HG03521 (cell line): ENCODE measurements at regions not wholly inside any gene's neighbourhood (a gene's known extent, or its start where the extent isn't known, plus 50 kb on each side); places are given as distances from the start of the nearest gene placed in this dataset.
A peak's percentile ranks its signal among the peaks of the same experiment; 100 is the strongest.

Experiments used
- ATAC-seq: cut with Tn5 transposase; IDR thresholded peaks from one replicate; pipeline ENCODE4 v1.9.1; 2021; ENCODE audit warnings: mild to moderate bottlenecking, moderate library complexity; ENCODE audit not compliant: unreplicated experiment

GRCh38 chr5:15027764-15028163, 156.2 kb upstream of the ANKH start:
- no peak for ATAC-seq

GRCh38 chr5:15026944-15027343, 155.4 kb upstream of the ANKH start:
- ATAC-seq = no peak

GRCh38 chr5:15026011-15026893, 154.7 kb upstream of the ANKH start:
- ATAC-seq = no peak

DNA sequence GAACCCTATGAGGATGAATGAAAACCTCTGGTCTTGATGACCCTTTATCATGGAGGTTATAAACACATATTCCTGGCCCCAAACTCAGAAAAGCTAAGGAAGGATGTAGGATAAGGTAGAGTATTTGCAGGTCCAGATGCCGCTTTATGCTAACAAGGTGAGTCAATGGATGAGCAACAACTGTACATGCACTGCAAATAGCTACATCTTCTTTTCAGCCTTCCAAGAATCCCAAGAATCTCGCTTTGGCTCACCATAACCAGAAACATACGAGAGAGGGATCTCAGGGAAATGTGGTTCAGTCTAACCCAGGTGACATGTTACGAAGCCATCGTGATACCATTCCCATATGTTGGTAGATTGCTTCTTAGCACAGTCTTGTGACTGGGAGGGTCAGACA, 152.3 kb upstream of the ANKH start:
- no peak for ATAC-seq

- ATAC-seq = no peak
Observed at GRCh38 chr5:15023266-15023665, 151.7 kb upstream of the ANKH start.

DNA sequence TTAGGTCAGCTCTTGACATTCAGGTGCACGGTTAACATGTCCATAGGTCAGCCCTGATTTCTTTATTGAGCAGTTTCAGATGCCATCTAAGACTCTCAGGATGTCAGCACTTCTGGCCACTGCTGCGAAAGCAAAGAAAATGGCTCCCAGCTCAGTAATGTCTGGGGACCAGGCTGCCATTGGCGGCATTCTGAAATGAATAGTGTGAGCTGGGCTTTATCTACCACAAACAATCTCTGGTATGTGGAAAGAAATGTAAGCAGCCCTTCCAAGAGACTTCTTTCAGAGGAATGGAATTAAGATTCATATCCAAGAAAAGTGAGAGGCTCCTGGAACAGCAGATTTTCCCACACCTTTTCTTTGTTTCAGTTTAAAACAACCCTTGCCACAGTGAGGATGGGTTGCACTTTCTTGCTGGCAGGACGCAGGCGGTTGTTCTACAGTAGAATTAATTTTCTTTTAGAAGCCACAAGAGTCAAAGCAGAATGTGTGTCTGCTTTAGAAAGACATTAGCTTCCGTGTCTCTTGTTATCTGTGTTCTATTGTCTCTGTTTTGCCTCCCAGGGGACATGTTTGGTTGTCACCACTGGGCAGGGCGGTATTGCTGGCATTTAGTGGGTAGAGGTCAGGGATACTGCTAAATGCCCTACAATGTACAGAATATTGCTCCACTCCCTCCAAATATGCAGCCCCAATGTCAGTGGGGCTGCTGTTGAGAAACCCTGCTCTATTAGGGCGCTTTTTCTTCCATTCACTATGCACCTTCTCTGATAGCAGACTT, 149.9 kb upstream of the ANKH start:
- ATAC-seq = no peak

- ATAC-seq = no peak
Observed at GRCh38 chr5:15020736-15021135, 149.2 kb upstream of the ANKH start.

DNA sequence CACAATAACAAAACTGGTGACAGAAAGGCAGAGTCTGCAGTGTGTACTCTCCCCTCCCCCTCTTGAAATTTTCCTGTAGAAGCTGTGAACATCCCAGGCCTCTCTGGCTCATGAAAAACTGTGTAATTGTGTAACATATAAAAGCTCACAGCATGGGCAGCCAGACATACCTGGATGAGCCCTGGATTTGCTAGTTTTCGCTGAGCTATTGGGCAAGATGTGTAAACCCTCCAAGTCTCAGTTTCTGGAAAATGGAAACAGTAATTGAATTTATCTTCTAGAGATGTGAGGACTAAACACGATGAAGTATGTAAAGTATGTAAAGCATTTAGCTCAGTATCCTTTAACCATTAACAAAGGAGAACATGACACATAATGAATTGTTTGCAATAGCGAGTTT, 143.2 kb upstream of the ANKH start:
- no peak for ATAC-seq

GRCh38 chr5:15013654-15014463, 142.3 kb upstream of the ANKH start:
- no peak for ATAC-seq

- no peak for ATAC-seq
Observed at GRCh38 chr5:15012061-15012460, 140.5 kb upstream of the ANKH start.

DNA sequence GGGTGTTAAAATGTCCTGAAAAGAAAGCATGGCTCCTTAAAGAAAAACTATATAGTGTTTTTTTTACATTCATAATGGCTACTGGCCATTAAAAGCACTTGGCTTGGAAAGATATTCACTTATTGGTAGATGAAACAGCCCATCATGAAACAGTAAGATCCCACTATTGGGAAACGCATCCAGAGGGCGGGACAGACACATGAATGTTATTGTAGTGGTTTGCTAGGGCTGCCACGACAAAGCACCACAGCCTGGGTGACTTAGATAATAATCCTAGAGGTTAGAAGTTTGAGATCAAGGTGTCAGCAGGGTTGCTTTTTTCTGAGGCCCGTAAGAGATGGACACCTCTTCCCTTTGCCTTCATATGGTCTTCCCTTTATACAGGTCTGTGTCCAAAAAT, 139.4 kb upstream of the ANKH start:
- no peak for ATAC-seq

- ATAC-seq = no peak
Observed at GRCh38 chr5:15009420-15009819, 137.8 kb upstream of the ANKH start.

DNA sequence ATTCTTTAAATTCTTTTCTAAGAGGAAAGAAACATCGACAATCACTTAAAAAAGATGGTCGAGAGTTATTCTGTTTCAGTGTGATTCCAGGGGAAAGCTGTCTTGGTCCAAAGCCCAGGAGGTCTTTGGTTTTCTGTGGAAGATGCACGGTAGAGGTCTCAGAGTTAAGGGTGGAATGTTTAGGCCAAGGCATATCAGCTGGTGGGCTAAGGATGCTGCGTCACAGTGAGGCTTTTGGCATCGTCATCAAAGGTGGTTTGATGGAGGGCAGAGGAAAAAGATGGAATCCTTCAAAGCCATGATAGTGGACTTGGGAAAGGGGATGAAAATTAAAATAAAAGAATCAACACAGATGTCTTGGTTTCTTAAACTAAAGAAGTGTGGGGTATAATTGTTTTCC, 137.3 kb upstream of the ANKH start:
- ATAC-seq = no peak

DNA sequence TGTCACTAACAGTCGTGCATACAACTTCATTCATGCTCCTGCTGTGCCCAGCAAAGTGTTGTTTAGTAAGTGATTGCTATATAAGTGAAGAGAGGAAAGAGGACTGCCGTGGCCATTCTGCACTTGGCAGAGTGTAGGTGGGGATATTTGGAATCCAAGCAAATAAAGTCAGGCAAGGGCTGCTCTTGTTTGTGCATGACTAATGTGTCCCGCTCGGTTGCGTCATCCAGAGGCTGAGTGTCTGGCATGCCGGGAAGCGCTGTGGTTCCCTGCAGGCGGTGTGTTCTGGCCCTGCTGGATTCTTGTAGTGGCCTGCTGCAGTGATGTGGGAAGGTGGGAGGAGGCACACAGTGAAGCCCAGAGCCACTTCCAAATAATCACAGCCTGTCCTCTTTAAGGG, 136.9 kb upstream of the ANKH start:
- ATAC-seq = no peak

DNA sequence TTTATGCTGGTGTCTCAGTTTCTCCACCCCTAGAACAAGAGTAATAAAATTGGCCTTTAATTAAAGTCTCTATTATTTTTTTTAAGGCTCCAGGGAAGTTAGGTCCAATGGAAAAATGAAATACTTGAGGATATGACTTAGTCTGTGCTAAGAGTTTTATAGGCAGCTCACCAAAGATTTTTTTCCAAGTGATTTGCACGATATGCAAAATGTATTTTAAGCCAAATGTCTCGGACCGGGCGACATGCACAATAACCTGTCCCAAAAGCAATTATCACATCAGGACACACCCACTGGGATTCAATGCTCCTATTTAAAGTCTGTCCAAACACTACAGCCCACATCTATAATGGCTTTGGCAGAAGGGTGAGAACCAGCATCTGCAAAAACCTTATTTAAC, 136.1 kb upstream of the ANKH start:
- no peak for ATAC-seq

DNA sequence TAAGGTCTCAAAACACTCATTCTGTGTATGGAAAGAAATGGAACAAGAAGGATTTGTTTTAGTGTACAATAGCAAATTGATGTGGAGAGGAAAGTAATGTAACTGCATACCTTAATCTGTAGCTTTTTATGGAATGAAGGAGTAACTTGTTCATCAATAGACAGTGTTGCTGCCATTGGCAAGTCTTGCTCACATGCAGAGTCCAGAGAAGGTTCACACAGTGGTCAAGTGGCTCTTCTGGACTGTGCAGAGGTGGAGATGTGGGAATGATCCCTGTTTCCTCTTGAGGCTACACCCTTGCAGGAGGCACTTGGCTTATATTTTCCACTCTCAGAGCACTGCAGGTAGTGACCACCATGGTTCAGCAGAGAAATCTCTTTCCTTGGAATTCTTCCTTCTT, 132.9 kb upstream of the ANKH start:
- no peak for ATAC-seq

GRCh38 chr5:15003511-15003920, 131.9 kb upstream of the ANKH start:
- ATAC-seq = peak; percentile 92

DNA sequence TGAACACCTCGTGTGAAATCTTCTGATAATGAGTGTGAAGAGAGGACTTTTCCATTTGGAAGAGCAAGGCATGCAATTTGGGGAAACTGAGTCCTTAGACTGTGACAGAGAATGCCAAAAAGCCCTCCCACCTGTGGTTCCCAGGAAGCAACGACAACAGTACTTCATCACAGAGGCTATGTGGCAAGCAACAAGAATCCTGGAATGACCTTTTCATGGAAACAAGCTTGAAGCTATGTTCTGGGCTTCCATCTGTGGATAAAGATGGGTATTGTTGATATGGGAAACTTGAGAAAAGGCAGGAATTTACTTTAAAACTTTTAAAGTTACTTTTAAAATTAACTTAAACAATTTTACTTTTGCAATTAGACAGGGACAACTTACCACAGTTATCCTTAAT, 131.2 kb upstream of the ANKH start:
- ATAC-seq = no peak

DNA sequence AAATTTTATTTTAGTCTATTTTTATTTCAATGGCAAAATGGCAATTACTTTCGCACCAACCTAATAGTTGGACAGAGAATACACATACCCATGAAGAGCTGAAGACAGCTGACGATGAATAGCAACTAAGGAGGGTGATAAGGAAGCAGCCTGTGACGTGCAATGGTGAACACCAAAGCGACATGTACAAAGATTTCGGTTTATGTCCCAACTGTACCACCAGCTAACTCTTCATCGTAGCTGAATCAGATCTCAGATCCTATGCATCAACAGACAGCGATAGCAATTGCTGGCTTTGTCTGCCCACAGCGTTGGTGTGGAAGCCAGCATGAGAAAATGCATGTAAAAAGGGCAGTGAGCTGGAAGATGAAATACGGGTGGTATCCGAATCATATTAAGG, 130.6 kb upstream of the ANKH start:
- ATAC-seq = no peak

GRCh38 chr5:15001517-15001916, 129.9 kb upstream of the ANKH start:
- no peak for ATAC-seq

DNA sequence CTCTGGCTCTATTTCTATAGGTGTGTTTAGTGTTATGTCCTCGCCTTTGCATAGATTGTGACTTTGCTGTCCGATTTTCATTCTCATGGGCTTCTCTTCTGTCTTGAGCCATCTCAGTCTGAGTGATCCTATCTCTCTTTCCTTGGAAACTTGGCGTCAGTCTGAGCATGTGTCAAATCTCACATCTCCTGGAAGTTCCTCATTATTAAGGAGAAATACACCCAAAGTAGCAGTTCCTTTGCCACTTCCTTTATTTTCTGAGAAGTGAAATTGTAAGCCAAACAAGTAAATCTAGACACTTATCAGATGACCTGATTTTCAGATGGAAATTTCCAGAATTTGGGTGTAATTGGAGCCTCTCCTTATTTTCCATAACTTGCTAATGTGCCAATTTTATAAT, 126.9 kb upstream of the ANKH start:
- no peak for ATAC-seq
